ENCODE measurements at regions not wholly inside any gene's neighbourhood (a gene's known extent, or its start where the extent isn't known, plus 50 kb on each side); places are given as distances from the start of the nearest gene placed in this dataset.
A peak's percentile ranks its signal among the peaks of the same experiment; 100 is the strongest.

DNA sequence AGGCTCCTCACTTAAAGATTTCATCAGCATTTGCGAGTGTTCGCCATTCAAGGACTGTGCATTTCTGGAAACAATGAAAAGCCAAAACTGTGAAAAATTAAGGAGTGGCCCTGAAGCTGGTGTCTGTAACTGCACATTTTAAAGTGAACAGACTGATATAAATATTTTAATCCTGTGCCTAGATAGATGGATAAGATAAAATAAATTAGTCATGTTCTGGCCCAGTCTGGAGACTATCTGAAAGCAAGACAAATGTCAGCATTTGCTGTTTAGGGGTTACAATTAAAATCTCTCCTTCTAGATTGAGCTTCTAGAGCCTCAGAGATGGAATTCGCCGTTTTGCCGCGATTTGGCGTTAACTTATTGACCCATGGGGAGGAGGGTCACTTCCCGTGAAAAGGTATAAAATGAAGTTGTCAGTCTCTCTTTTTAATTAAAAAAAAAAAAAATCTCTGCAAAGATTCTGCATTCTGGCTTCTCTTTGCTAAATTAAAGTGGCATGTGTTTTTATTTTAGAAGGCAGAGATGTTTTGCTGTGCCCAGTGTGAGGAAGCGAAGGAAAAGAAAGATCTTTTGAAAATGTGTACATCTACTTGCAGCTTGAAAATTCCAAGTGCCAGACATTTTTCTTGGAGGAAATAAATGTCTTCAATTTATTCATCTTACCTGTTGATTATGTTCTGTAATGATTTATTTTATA lies 79.7 kb upstream of the WNT7B start:
- TF ChIP-seq, protein P1, sequence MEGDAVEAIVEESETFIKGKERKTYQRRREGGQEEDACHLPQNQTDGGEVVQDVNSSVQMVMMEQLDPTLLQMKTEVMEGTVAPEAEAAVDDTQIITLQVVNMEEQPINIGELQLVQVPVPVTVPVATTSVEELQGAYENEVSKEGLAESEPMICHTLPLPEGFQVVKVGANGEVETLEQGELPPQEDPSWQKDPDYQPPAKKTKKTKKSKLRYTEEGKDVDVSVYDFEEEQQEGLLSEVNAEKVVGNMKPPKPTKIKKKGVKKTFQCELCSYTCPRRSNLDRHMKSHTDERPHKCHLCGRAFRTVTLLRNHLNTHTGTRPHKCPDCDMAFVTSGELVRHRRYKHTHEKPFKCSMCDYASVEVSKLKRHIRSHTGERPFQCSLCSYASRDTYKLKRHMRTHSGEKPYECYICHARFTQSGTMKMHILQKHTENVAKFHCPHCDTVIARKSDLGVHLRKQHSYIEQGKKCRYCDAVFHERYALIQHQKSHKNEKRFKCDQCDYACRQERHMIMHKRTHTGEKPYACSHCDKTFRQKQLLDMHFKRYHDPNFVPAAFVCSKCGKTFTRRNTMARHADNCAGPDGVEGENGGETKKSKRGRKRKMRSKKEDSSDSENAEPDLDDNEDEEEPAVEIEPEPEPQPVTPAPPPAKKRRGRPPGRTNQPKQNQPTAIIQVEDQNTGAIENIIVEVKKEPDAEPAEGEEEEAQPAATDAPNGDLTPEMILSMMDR (IDR thresholded peaks at IDR 0.05; ENCODE audit: extremely low read depth, missing control alignments) = no peak
- DNase-seq (ENCODE audit: low spot score) = no peak

DNA sequence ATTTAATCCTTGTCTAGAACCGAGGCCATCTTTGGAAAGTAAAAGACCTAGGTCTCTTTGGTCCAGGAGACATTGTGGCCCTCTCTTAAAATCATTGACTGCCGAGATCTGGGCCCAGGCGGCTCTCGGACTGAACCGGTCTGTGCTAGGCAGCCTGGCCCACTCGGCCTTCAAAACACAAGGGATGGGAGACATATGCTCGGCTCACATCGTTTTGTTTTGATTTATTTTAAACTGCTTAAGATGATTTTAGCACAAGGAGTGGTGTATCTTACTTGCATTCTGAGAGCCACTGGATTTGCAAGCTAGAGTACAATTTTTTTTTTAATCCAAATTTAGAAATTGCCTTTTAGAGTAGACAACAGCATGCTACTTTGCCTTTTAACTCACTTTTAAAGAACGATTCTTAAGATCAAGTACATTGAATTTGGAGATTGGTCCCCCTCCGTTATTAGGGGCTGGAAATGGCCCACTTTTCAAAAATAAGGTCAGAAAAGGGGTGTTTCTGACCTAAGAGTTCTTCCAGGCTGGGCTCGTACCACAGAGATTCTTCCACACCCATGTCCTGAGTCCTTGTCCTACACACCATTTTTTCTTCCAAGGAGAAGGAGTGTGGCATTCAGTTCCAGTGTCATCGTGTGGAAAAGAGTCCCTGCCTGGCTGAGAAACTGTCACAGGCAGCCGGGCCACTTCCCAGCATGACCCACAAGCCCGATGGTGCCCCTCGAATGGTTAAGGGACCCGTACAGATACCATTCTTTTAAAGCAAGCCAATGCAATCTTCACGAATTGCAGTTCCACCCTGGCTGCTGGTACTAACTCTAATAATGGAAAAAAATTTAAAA lies 80.5 kb upstream of the WNT7B start:
- no peak for DNase-seq (ENCODE audit: low spot score)
- TF ChIP-seq, protein P1 (IDR thresholded peaks at IDR 0.05; ENCODE audit: extremely low read depth, missing control alignments) = no peak

DNA sequence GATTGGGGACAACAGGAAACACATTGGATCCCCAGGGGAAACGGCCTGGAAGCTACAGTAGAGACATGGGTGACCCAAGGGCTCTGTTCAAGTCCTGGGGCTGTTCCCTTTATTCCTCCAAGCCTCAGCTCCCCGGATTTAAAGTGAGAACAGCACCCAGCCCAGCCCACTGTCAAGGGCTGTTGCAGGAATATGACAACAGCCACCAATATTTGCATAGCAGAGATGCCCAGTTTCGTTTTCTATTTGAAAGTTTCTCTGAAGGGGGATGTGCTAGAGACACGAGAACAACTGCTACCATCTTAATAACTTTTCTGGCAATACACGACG lies 81.1 kb upstream of the WNT7B start:
- TF ChIP-seq, protein P1 (IDR thresholded peaks at IDR 0.05; ENCODE audit: extremely low read depth, missing control alignments) = no peak
- DNase-seq (ENCODE audit: low spot score) = peak; percentile 93

DNA sequence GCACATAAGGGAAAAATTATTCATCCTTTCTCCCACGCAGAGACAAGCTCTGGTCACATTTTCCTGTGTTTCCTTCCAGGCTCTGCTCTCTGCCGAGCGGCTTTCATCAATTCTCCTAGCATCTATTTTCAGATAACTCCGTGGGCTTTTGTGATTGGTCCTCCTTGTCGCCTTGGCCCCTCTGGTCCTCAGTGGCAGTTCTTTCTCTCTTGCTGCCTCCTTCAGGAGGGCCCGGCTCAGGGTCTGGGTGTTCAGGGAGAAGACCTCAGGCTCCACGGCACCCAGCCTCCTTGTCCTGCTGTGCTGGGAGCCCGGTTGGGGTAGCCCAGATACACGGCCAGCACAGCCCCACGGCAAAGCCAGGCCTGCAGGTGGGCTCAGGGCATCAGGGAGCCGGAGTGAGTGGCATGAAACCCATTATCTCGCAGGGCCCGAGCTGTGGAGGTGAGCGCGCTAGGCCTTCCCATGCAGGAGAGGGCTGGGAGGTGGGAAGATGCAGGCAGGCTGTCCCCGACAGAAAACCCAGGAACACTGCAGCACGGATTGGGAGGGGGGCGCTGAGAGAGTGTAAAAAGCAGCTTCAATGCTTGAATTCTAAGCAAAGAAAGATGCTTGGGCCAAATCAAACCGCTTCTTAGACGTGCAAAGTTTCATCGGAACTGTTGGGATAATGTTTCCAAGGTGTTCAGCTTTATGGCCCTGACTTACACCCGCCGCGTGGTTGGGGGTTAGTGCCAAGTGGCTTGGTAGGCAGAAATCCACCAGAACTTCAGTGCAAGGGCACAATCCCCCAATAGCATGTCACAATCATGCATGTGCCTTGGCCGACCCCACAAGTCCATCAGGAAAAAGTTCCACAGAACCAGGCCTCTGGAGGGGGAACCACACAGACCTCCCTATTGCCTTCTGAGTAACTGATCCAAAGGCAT lies 81.9 kb upstream of the WNT7B start:
- TF ChIP-seq, protein P1 (IDR thresholded peaks at IDR 0.05; ENCODE audit: extremely low read depth, missing control alignments) = no peak
- DNase-seq (ENCODE audit: low spot score) = no peak

DNA sequence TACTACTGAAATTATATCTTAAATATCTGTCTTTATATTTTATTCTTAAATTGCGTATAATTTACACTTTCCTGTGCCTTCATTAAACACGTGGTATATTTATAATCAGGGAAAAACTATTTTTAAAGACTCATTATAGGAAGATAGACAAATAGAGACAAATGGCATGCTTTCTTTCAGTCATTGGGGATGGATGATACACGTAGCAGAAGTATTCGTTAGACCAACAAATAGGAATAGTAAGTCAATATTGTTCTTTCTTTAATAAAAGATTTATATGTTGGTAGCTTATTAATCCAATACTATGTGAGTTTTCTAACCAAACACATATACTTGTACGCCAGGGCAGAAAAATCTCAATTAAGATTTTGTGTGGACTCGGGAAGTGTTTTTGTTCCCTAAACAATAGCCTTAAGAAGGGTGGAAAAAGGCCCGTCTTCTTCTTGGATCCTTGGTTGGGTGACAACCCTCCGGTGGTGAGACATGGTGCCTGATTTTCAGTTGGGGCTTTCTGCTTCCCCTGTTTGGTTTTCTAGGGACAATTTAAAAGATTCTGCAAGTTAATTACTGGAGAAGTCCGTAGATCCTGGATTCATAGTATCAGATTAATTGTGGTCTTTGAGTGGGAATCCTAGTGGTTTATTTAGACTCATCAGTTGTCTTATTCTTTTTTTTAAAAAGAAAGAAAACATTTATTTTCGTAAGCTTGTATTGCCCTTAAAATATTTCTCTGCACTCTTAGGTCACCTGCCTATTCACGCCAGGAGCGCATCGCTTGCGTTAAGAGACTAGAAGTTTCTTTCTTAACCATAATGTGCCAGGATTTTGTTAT lies 83.5 kb upstream of the WNT7B start:
- TF ChIP-seq, protein P1 (IDR thresholded peaks at IDR 0.05; ENCODE audit: extremely low read depth, missing control alignments) = no peak

DNA sequence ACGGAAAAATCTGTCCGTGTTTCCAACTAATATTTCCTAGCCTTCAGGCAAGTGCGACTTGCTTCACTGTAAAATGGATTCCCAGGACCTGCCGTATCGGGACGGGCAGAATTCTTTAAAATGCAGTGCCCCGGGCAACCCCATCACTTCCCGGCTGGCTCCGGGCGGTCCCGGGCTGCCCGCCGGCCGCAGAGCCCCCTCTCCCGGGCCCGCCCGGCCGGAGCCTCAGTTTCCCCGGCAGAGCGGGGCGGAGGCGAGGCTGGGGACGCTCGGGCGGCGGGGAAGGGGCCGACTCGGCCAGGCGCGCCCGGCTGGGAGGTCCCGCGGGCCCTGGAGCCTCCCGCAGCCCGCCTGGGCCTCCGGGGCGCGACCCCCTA lies 84.2 kb upstream of the WNT7B start:
- TF ChIP-seq, protein P1 (IDR thresholded peaks at IDR 0.05; ENCODE audit: extremely low read depth, missing control alignments) = no peak
- DNase-seq (ENCODE audit: low spot score) = no peak

More for the DNA sequence above, 83.5 kb upstream of the WNT7B start:
- no peak for DNase-seq (ENCODE audit: low spot score)

Measured in GM20000 (cell line).